A549 (cell line): ENCODE measurements at regions not wholly inside any gene's neighbourhood (a gene's known extent, or its start where the extent isn't known, plus 50 kb on each side); places are given as distances from the start of the nearest gene placed in this dataset.

Source experiments
- ATAC-seq, 2 experiments: fragments of 200-7000 bp in 1 of 2; fragments of >200 bp in 1 of 2; cut with Nextera tagmentation in 1 of 2; cut with Tn5 transposase in 1 of 2; 3 replicates each; pipeline versions ENCODE4 v1.8.0 to v1.9.1; 2018 to 2020; ENCODE audit warnings: mild to moderate bottlenecking in 1 of 2, moderate library complexity in 1 of 2
- CTCF ChIA-PET: fragments of 300-600 bp; sonication (Branson Sonifier 250); formaldehyde crosslinking; extraction: SDS; loops from one replicate; lab custom pipeline; 2021; ENCODE audit warnings: antibody characterized with exemption, inconsistent platforms; lab: Yijun Ruan, JAX
- POLR2A ChIA-PET: fragments of 350-600 bp; formaldehyde crosslinking; extraction: SDS; loops from one replicate; lab custom pipeline; 2021; ENCODE audit warnings: antibody characterized with exemption, inconsistent platforms; lab: Yijun Ruan, JAX
- DNase-seq, 2 experiments: peaks; one replicate each; pipeline versions ENCODE4 v3.0.0 to v3.0.0-alpha.2; 2011 to 2016; ENCODE audit warnings: low read depth in 1 of 2, low spot score in 1 of 2
- FAIRE-seq: peaks from 2 replicates; lab custom pipeline; 2011; peaks lifted over from hg19 to GRCh38; lab: Jason Lieb, UNC
- H3K27ac ChIP-seq, 2 experiments: fragments of >200 bp; sonication (Bioruptor Twin); formaldehyde crosslinking; 3 replicates each; pipeline ENCODE4 v1.5.1; 2016 to 2017
- H3K4me1 ChIP-seq: fragments of >200 bp; sonication (Bioruptor Twin); formaldehyde crosslinking; 3 replicates; pipeline ENCODE4 v1.6.1; 2016
- H3K4me2 ChIP-seq: fragments of >200 bp; sonication (Bioruptor Twin); formaldehyde crosslinking; 3 replicates; pipeline ENCODE4 v1.6.1; 2016
- H3K4me3 ChIP-seq: fragments of >200 bp; sonication (Bioruptor Twin); formaldehyde crosslinking; 3 replicates; pipeline ENCODE4 v1.5.1; 2016
- H3K9me3 ChIP-seq: fragments of >200 bp; sonication (Bioruptor Twin); formaldehyde crosslinking; 3 replicates; pipeline ENCODE4 v1.6.1; 2016
- CBX8 ChIP-seq: fragments of 200-600 bp; sonication (generic); IDR thresholded peaks from 2 replicates; pipeline ENCODE4 v1.6.1; 2016
- CHD4 ChIP-seq: fragments of 200-600 bp; sonication (generic); IDR thresholded peaks from 2 replicates; pipeline ENCODE4 v1.6.1; 2016; ENCODE audit warnings: antibody characterized with exemption, mild to moderate bottlenecking, borderline replicate concordance
- FOXS1 ChIP-seq: fragments of 250-450 bp; sonication (Bioruptor Pico); IDR thresholded peaks from 2 replicates; pipeline ENCODE4 v1.5.0; 2020; ENCODE audit warnings: mild to moderate bottlenecking, moderate library complexity
- HOXA7 ChIP-seq: fragments of 250-450 bp; sonication (Bioruptor Pico); IDR thresholded peaks from 2 replicates; pipeline ENCODE4 v1.5.0; 2020; ENCODE audit warnings: mild to moderate bottlenecking, moderate library complexity
- HOXB5 ChIP-seq: fragments of 250-450 bp; sonication (Bioruptor Pico); IDR thresholded peaks from 2 replicates; pipeline ENCODE4 v1.5.0; 2020; ENCODE audit warnings: mild to moderate bottlenecking, moderate library complexity
- JUNB ChIP-seq: fragments of >200 bp; sonication (Bioruptor Twin); formaldehyde crosslinking; IDR thresholded peaks from 2 replicates; pipeline ENCODE4 v1.6.1; 2016
- KDM5A ChIP-seq: fragments of 200-600 bp; sonication (generic); IDR thresholded peaks from 2 replicates; pipeline ENCODE4 v1.6.1; 2016; ENCODE audit warnings: antibody characterized with exemption, mild to moderate bottlenecking
- MAZ ChIP-seq: fragments of 150-350 bp; IDR thresholded peaks from 2 replicates; pipeline ENCODE4 v1.6.1; 2014; ENCODE audit warnings: antibody characterized with exemption, low read depth, low read length, borderline replicate concordance
- NFE2L2 ChIP-seq: fragments of 150-350 bp; conservative IDR thresholded peaks from 2 replicates; pipeline ENCODE4 v1.6.1; 2014; ENCODE audit warnings: low read length
- PBX3 ChIP-seq: IDR thresholded peaks from 2 replicates; pipeline ENCODE4 v1.6.1; 2012
- PHF8 ChIP-seq: fragments of 200-600 bp; sonication (generic); IDR thresholded peaks from 2 replicates; pipeline ENCODE4 v1.6.1; 2016; ENCODE audit warnings: low read depth, mild to moderate bottlenecking, antibody characterized with exemption, moderate library complexity, borderline replicate concordance
- POLR2A ChIP-seq: IDR thresholded peaks from 2 replicates; pipeline ENCODE4 v1.6.1; 2012; ENCODE audit warnings: mild to moderate bottlenecking, low read length
- RAD21 ChIP-seq, 2 experiments: fragments of >200 bp in 1 of 2; sonication (Bioruptor Twin) in 1 of 2; formaldehyde crosslinking in 1 of 2; IDR thresholded peaks in 1 of 2; conservative IDR thresholded peaks in 1 of 2; 2 replicates in 1 of 2; 3 replicates in 1 of 2; pipeline ENCODE4 v1.6.1; 2012 to 2018; ENCODE audit warnings: inconsistent platforms in 1 of 2
- RARB ChIP-seq: fragments of 250-450 bp; sonication (Bioruptor Pico); IDR thresholded peaks from 2 replicates; pipeline ENCODE4 v1.8.0; 2021; ENCODE audit warnings: mild to moderate bottlenecking, moderate library complexity
- RCOR1 ChIP-seq: fragments of 150-350 bp; IDR thresholded peaks from 2 replicates; pipeline ENCODE4 v1.6.1; 2014; ENCODE audit warnings: antibody characterized with exemption, low read length, low read depth
- REST ChIP-seq: fragments of 200-600 bp; sonication (generic); IDR thresholded peaks from 2 replicates; pipeline ENCODE4 v1.6.1; 2016; ENCODE audit warnings: antibody characterized with exemption, mild to moderate bottlenecking, moderate library complexity
- SREBF2 ChIP-seq: fragments of 450-650 bp; IDR thresholded peaks from 2 replicates; pipeline ENCODE4 v1.6.1; 2014; ENCODE audit warnings: mild to moderate bottlenecking, moderate library complexity
- TFCP2L1 ChIP-seq: fragments of 250-450 bp; sonication (Bioruptor Pico); IDR thresholded peaks from 2 replicates; pipeline ENCODE4 v1.5.0; 2021; ENCODE audit warnings: mild to moderate bottlenecking
- USF2 ChIP-seq: fragments of 450-650 bp; IDR thresholded peaks from 2 replicates; pipeline ENCODE4 v1.6.1; 2014; ENCODE audit warnings: antibody characterized with exemption
- ZFP36 ChIP-seq: fragments of 450-650 bp; IDR thresholded peaks from 2 replicates; pipeline ENCODE4 v1.6.1; 2014; ENCODE audit warnings: borderline replicate concordance; ENCODE audit not compliant: partially characterized antibody
- ZNF302 ChIP-seq: fragments of 250-450 bp; sonication (Bioruptor Pico); IDR thresholded peaks from 2 replicates; pipeline ENCODE4 v1.9.0; 2021; ENCODE audit warnings: inconsistent platforms, mild to moderate bottlenecking, moderate library complexity
- WGBS: methylation state at CpG from one replicate; pipeline ENCODE4 v1.1.6; 2017; ENCODE audit errors: missing lambda C conversion rate; 5-methylcytosine and 5-hydroxymethylcytosine counted together

GRCh38 chr1:234549447-234550021 lies 60.4 kb downstream of the IRF2BP2 start:
- TF ChIP-seq REST (no peak), NFE2L2 (no peak), MAZ (no peak), RAD21 (conservative IDR thresholded peaks at IDR 0.05 in 1 of 2, IDR thresholded peaks at IDR 0.05 in 1 of 2) (no peak), HOXB5 (CRISPR knock-in tag) (no peak), CHD4 (no peak), PBX3 (no peak), RARB (CRISPR knock-in tag) (no peak), KDM5A (no peak), ZNF302 (CRISPR knock-in tag) (no peak), JUNB (no peak), ZFP36 (no peak), HOXA7 (CRISPR knock-in tag) (no peak), CBX8 (no peak), USF2 (no peak)
- no peak for ATAC-seq
- DNase-seq = no peak
- no peaks in the 10 kb centered on the region for H3K9me3 ChIP-seq
- 88% methylated on average over 10 of the region's 10 CpGs for WGBS
- POLR2A ChIA-PET = no interaction called here
- CTCF ChIA-PET = interaction anchor here (1.3 kb wide), 1 partner anchor 10 kb away, joined by 3 read pairs; no protein-coding TSS in a partner anchor
- H3K4me3 ChIP-seq = no peak overlapping the region
- H3K4me1 ChIP-seq = peaks cover 18% of the 10 kb centered on the region
- H3K27ac ChIP-seq = no peak overlapping the region
- no peak for FAIRE-seq
- no peak overlapping the region for H3K4me2 ChIP-seq

- ATAC-seq = no peak
- Histone ChIP-seq H3K27ac (peak overlapping the region in 1 of 2 experiments; percentile 29; a peak in 3 of 6 replicates), H3K4me1 (peaks cover 40% of the 10 kb centered on the region), H3K9me3 (no peaks in the 10 kb centered on the region), H3K4me2 (no peak overlapping the region), H3K4me3 (no peak overlapping the region)
- no peak for DNase-seq
- WGBS = 83% methylated on average over 6 of the region's 6 CpGs
- ChIA-PET POLR2A (no interaction called here), CTCF (interaction anchor here (0.9 to 2.0 kb wide), 2 partner anchors 9 to 47 kb away, joined by 3 to 9 read pairs; no protein-coding TSS in a partner anchor)
- no peak for TF ChIP-seq SREBF2
- no peak for TF ChIP-seq NFE2L2
- TF ChIP-seq FOXS1 (CRISPR knock-in tag) = no peak
- no peak for TF ChIP-seq TFCP2L1 (CRISPR knock-in tag)
- no peak for TF ChIP-seq POLR2A
- no peak for TF ChIP-seq USF2
- no peak for TF ChIP-seq PHF8
- TF ChIP-seq REST = no peak
- TF ChIP-seq RCOR1 = no peak
- FAIRE-seq = no peak
These were observed 62.8 kb downstream of the IRF2BP2 start for GRCh38 chr1:234546890-234547788.
